Heart left ventricle (tissue), 13 donors: ENCODE measurements at regions not wholly inside any gene's neighbourhood (a gene's known extent, or its start where the extent isn't known, plus 50 kb on each side); places are given as distances from the start of the nearest gene placed in this dataset.

Experiments
- CTCF ChIP-seq, 12 donors: fragments of 200-600 bp; sonication (generic) in 4 of 12; IDR thresholded peaks; one replicate each; pipeline versions ENCODE4 v1.5.0 to v1.8.0; 2018 to 2022; ENCODE audit warnings: antibody characterized with exemption in 12 of 12, mild to moderate bottlenecking in 5 of 12
- POLR2A ChIP-seq, 2 donors: fragments of 450-650 bp; IDR thresholded peaks; one replicate each; pipeline ENCODE4 v1.6.1; 2017; ENCODE audit warnings: antibody characterized with exemption in 2 of 2, mild to moderate bottlenecking in 2 of 2, moderate library complexity in 2 of 2
- donor health status: ischemic (EF 13 %, LVEDD 7.1; RV severe dilation, severe dysfunction).
- donor health status: DM: no; HTN: yes; CAD: no.
- donor health status: DM: no; HTN: no; CAD: no.
- donor health status: ischemic (EF 25% LVEDD 6.9; RV normal size, moderate dysfunction).
- donor health status: ischemic (EF 25% LVEDD 5.7; RV mildly dilated, moderate dysfunction).
- donor health status: ischemic (EF 35%, LVEDD 5.7; RV mildly dilated, moderate dysfunction).
- donor health status: nonischemic (EF 11% LVEDD 7.7; RV severe dilation, severe dysfunction).
- donor health status: DM: yes; HTN: yes; CAD: no.
- donor health status: PGD.
- donor health status: ischemic (EF 29% LVEDD 5.4; RV normal size, mild dysfunction).
- donor health status: nonischemic (EF 23%, LVEDD 6.1; RV moderate dilation, normal function).

- TF ChIP-seq CTCF (IDR thresholded peaks at IDR 0.05): peak in 11 of 12 donors; percentile 8 to 57 (median 44)
- TF ChIP-seq POLR2A (IDR thresholded peaks at IDR 0.05): no peak
These were observed 105.5 kb downstream of the AXIN2 start for GRCh38 chr17:65455972-65456343.
